ENCODE measurements at regions not wholly inside any gene's neighbourhood (a gene's known extent, or its start where the extent isn't known, plus 50 kb on each side); places are given as distances from the start of the nearest gene placed in this dataset.
"Not testable (repeated sequence)": the region's sequence is repeated elsewhere in the genome, so short reads cannot be mapped to it uniquely, and the experiment has no call there.

DNA sequence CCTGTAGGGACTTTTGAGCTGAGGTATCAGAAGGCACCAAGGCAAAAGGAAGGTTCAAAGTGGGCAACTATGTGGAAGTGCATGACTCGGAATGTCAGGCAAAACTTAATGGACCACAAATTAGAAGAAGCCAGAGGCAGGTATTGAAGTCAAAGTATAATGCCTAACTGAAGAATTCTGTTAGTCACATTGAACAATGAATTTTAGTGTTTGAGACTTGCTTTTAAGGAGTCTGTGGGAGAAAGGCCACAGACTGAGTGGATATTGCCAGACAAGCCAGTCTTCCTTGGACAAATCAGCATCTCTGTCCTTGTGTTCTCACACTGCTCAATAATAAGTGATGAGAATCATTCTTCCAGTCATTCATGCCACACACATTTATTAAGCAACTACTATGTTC is 498.9 kb downstream of the STK39 start:
- no peak for DNase-seq (ENCODE audit: low spot score)

- DNase-seq (ENCODE audit: low spot score): no peak
Measured at GRCh38 chr2:167745667-167746066, 501.7 kb downstream of the STK39 start.

DNA sequence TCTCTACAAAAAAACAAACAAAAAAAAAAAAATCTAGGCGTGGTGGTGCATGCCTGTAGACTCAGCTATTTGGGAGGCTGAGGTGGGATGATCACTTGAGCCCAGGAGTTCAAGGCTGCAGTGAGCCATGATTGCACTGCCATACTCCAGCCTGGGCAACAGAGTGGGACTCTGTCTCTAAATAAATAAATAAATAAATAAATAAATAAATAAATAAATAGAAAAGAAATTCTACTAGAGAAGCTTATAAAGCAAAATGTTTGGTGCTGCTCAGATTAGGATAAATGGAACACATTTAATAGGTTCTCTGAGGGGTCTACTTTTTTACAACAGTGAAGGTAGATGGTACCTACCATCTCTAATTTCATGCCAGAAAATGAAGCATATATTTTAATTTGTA is 507.5 kb downstream of the STK39 start:
- DNase-seq (ENCODE audit: low spot score): not testable (repeated sequence)

- no peak for DNase-seq (ENCODE audit: low spot score)
Measured at GRCh38 chr2:167733747-167734146, 513.6 kb downstream of the STK39 start.

DNA sequence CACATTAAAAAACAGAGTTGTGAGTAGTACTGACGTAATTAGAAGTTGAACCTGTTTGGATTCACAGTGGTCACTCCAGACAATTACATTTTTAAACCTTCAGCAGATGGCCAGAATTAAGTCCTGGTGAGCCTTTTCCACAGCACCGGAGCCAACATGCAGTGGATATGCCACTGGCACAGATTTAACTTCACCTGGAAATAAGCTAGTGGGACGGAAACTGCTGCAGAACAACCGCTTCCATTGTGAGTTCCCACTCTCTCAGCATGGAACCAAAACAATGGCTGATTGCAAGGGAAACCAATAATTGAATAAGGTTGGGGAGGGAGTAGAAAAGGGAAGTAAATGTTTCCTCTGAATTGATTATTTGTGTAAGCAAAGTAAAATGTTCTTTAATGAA is 515.1 kb downstream of the STK39 start:
- DNase-seq (ENCODE audit: low spot score): no peak

GRCh38 chr2:167729911-167730310 is 517.5 kb downstream of the STK39 start:
- DNase-seq (ENCODE audit: low spot score): no peak

DNA sequence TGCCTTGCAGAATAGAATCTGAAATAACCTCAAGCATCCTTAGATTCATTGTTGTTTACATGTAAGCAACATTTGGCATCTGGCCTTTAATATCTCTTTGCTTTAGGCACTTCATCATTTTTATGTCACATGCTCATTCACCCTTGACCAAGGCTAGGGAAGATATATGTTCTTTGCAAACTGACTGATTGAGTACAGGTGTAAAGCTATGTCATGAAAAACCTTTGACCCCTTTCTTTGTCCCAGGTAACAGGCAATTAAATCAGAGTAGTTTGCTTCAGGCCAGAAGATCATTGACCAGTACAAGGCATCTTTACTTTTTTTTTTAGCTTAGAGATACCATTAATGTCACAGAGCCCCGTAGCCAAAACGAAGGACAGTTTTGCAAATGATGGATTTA is 520.6 kb downstream of the STK39 start:
- no peak for DNase-seq (ENCODE audit: low spot score)

DNA sequence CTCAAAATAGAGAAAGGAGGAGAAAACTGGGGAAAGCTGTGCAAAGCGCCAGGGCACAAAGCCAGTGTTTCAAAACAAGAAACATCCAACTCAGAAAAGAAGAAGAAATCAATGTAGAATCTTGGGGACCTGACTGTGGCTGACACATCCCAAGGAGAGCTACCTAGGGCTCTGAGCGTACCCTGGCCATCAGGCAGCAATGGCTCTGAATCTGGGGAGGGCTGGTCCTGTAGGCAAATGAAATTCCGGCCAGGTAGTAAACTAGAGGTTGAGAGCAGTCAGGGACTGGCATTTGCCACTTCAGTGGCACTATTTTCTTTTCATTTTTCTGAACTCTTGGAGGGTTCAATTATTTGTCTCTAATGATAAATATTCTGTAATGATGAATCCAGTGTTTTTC is 525.8 kb downstream of the STK39 start:
- DNase-seq (ENCODE audit: low spot score): no peak

GRCh38 chr2:167719410-167719809 is 528.0 kb downstream of the STK39 start:
- DNase-seq (ENCODE audit: low spot score): no peak

DNA sequence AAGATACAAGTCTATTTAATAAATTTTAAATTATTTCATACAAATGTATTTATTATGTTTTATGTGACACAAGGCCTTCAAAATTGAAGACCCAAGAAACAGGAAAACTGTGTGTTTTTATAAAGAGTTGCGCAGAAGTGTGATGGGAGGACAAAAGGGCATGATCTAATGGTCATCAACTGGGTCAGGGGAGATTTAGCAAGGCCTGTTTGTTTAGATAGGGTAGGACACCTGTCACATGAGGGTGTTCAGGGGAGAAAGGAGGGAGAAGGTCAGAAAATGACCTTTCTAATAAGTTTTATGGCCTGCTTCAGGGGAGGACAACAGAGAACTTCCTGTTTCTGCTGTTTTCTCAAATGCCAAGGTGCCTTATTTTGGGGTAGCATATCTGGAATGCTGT is 528.8 kb downstream of the STK39 start:
- no peak for DNase-seq (ENCODE audit: low spot score)

- no peak for DNase-seq (ENCODE audit: low spot score)
Measured at GRCh38 chr2:167715932-167716331, 531.5 kb downstream of the STK39 start.

- DNase-seq (ENCODE audit: low spot score): not testable (repeated sequence)
Measured at GRCh38 chr2:167715498-167715897, 531.9 kb downstream of the STK39 start.

DNA sequence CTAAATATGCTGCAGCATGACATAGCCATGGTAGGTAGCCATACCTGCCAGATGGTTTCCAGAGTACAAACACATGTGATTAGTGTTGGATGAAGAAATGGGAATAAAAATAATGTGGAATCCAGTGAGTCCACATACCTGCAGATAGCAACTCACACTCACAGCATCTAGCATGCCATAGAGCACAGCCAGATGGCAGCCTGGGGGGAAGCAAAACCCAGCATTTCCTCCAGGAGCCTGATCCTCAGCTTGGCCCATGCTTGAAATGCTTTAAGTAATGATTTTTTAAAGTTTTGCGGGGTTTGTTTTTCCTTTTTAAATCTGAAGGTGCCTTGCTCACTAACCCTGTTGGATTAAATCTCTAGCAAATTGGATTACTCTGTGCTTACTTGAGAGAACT is 535.1 kb downstream of the STK39 start:
- no peak for DNase-seq (ENCODE audit: low spot score)

DNA sequence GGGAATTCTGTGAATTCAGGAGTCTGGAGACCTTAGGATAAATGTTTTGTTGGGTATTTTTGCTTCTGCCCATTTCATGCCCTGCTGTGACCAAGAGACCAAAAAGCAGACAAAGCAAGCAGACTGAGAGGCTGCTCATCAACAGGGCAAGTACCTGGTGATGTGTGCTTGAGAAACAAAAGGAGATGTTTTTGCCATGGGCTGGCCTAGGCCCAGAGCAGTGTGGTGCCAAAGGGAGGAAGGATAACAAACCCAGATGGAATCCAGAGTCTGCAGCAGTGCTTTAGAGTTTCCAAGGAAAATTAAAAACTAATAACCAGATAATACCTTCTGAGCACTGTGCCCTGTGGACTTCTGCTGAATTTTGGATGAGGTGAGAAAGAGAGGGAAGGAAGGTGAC is 538.4 kb downstream of the STK39 start:
- DNase-seq (ENCODE audit: low spot score): no peak

DNA sequence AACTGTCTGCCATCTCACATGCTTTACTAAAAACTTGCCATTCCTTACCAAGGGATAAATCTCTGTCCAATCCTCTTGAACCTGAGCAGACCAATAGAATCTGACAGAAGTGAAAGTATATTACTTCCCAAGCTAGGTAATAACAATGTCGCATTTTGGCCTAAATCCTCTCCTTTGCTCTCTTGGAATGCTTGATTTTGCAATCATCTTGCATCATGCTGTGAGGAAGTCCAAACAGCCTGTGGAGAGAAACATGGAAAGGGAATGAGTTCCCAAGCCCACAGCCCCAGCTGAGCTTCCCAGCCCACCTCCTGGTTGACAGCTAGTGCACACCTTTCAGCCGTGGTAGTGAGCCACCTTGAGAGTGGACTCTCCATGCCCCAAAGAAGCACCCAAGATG is 540.6 kb downstream of the STK39 start:
- DNase-seq (ENCODE audit: low spot score): no peak

DNA sequence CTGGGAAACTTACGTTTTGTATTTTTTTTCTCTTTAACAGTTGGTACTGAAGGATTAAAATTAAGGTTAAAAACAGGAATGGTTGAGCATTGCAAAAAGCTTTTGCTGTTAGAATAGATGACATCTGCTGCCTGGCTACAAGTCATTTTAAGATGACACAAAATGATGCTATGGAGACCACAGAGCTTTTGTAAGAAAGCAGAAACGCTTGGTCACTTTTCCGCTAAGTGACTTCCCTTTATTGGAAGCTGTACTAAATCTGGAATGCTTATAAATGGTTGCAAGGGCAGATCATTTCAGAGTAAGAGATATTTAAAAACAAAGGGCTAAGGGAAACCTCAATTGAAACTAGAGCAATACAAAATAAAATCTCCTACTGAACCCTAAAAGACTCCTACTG is 544.0 kb downstream of the STK39 start:
- DNase-seq (ENCODE audit: low spot score): no peak

GRCh38 chr2:167702227-167702626 is 545.2 kb downstream of the STK39 start:
- DNase-seq (ENCODE audit: low spot score): no peak

- DNase-seq (ENCODE audit: low spot score): no peak
Measured at GRCh38 chr2:167701651-167702050, 545.7 kb downstream of the STK39 start.

DNA sequence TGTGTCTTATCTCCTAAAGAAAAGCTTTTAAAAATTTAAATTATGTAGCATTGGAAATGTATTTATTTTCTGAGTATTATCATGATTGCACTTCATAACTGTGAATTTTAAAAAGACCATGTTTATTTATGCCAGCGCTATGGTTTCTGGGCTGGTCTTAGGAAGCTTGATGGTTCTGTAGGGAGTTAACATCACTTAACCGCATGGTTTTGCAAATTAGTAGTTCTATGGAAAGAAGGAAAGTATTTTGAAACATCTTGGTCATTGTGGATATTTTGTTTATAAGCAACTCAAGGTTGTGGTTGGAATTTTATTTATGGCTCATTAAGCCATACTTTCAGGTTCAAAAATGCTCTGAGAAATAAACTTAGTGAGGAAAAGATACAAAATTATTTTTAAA is 549.4 kb downstream of the STK39 start:
- DNase-seq (ENCODE audit: low spot score): no peak

DNA sequence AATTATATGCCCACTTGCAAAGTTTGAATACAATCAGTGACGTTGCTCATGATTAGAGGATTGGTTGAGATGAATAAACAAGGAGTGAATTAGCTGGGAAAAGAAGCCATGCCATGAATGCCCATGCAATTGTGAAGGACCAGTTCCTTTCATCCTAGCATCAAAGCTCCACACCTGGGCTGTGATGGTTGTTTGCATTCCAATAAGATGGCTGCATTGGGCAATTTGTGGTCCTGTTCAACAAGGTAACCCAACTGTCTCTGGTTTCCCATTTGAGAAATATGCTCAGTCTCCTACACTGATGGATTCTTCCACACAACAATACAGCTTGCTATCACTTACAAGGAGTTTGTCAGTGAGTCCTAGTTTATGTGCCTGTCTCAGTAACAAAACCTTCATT is 550.2 kb downstream of the STK39 start:
- DNase-seq (ENCODE audit: low spot score): no peak

- DNase-seq (ENCODE audit: low spot score): no peak
Measured at GRCh38 chr2:167692936-167693335, 554.5 kb downstream of the STK39 start.

DNA sequence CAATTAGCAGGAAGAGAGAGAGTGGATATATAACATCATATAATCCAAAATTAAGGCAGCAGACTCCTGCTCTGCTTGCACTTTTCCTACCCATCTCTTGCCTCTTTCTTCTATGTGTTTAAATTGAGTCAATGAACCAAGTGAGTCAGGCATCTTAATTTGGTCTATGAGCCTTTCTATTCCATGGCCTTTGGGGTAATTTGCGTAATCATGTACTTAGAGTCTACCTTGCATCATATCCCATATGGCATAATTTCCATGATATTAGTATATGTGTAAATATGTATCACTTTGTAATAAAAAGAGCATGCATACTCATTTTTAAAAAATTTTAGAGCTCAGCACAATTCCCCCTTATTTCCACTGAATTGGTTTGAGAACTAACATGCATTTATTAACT is 555.2 kb downstream of the STK39 start:
- no peak for DNase-seq (ENCODE audit: low spot score)

DNA sequence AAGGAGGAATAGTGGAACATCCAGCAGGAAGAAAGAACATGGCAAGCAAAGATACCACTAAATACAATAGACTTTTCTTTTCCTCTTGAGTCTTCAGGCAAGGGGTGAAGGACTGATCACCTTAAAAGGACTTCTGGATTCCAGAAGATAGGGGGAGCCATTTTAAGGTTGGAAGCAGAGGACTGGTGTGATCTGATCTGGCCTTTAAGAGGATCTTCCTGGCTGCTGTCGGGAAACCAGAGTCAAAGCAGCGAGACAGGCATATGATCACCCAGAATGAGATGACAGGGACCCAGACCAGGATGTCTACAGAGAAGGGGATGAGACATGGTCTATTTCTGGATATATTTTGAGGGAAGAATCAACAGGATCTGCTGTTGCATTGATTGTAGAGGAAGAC is 558.0 kb downstream of the STK39 start:
- DNase-seq (ENCODE audit: low spot score): no peak

DNA sequence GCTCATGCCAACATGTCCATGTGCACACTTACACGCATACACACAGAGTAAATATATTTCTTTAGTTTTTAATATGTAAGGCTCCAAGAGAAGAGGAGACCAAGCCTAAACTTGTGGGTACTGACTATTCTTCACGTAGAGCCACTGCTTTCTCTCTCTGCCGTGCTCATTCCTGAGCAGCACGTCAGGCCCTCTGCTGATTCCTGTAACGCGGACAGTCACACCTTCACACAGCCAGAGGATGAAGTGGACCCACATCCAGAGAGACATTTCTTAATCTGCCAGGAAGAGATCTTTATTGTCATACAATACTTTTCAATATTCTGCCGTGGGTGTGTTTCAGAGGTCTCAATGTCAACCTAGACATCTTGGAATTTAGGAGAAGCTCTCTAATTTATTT is 560.7 kb downstream of the STK39 start:
- DNase-seq (ENCODE audit: low spot score): no peak
